DOHH2 (cell line): ENCODE measurements at regions not wholly inside any gene's neighbourhood (a gene's known extent, or its start where the extent isn't known, plus 50 kb on each side); places are given as distances from the start of the nearest gene placed in this dataset.

Experiments used
- H3F3A ChIP-seq: fragments of 200-600 bp; sonication (generic), shearing (Covaris generic); 2 replicates; pipeline ENCODE4 v1.6.0; 2016; ENCODE audit warnings: antibody characterized with exemption, mild to moderate bottlenecking; ENCODE audit not compliant: control insufficient read depth, insufficient read depth
- H3K27ac ChIP-seq: fragments of 200-600 bp; sonication (generic); 2 replicates; pipeline ENCODE4 v1.5.1; 2014; ENCODE audit warnings: low read depth, mild to moderate bottlenecking, low read length, moderate library complexity
- H3K27me3 ChIP-seq: fragments of 200-600 bp; sonication (generic); 2 replicates; pipeline ENCODE4 v1.6.1; 2014; ENCODE audit warnings: mild to moderate bottlenecking, low read length, mixed read lengths; ENCODE audit not compliant: control insufficient read depth
- H3K36me3 ChIP-seq: fragments of 200-600 bp; sonication (generic); 2 replicates; pipeline ENCODE4 v1.6.1; 2014; ENCODE audit warnings: mild to moderate bottlenecking, low read length, moderate library complexity, mixed read lengths; ENCODE audit not compliant: control insufficient read depth
- H3K4me1 ChIP-seq: fragments of 200-600 bp; sonication (generic); 2 replicates; pipeline ENCODE4 v1.6.1; 2014; ENCODE audit warnings: mild to moderate bottlenecking, low read length, mixed read lengths; ENCODE audit not compliant: control insufficient read depth
- H3K4me2 ChIP-seq: fragments of 200-600 bp; sonication (generic); 2 replicates; pipeline ENCODE4 v1.6.0; 2014; ENCODE audit warnings: mild to moderate bottlenecking, low read length, moderate library complexity
- H3K4me3 ChIP-seq: fragments of 200-600 bp; sonication (generic); 2 replicates; pipeline ENCODE4 v1.5.1; 2014; ENCODE audit warnings: mild to moderate bottlenecking, low read length, mixed read lengths
- H3K79me2 ChIP-seq: fragments of 200-600 bp; sonication (generic); 2 replicates; pipeline ENCODE4 v1.6.1; 2014; ENCODE audit warnings: mild to moderate bottlenecking, low read length, mixed read lengths; ENCODE audit not compliant: control insufficient read depth
- H3K9me2 ChIP-seq: fragments of 200-600 bp; sonication (generic); replicated peaks from 2 replicates; pipeline ENCODE4 v1.6.1; 2014; ENCODE audit warnings: mild to moderate bottlenecking, low read length, mixed read lengths; ENCODE audit not compliant: control insufficient read depth
- H3K9me3 ChIP-seq: fragments of 200-600 bp; sonication (generic); 2 replicates; pipeline ENCODE4 v1.6.1; 2014; ENCODE audit warnings: antibody characterized with exemption, low read length, mixed read lengths; ENCODE audit not compliant: control insufficient read depth, insufficient read depth
- H4K20me1 ChIP-seq: fragments of 200-600 bp; sonication (generic); 2 replicates; pipeline ENCODE4 v1.6.0; 2014; ENCODE audit warnings: low read depth, mild to moderate bottlenecking, antibody characterized with exemption, low read length, moderate library complexity; ENCODE audit not compliant: control insufficient read depth, insufficient read depth
- CTCF ChIP-seq: fragments of 200-600 bp; sonication (generic); IDR thresholded peaks from one replicate; pipeline ENCODE4 v1.5.1; 2014; ENCODE audit warnings: antibody characterized with exemption, mild to moderate bottlenecking, low read depth, low read length; ENCODE audit not compliant: poor library complexity, severe bottlenecking
- EZH2phosphoT487 ChIP-seq: fragments of 200-600 bp; sonication (generic); IDR thresholded peaks from 2 replicates; pipeline ENCODE4 v1.6.1; 2017; ENCODE audit warnings: borderline replicate concordance, mild to moderate bottlenecking, antibody characterized with exemption, low read length, moderate library complexity, mixed read lengths

GRCh38 chr12:102735104-102735503 is 181.9 kb downstream of the PAH start:
- Histone ChIP-seq H3K4me3 (no peak overlapping the region), H3F3A (no peaks in the 10 kb centered on the region), H3K9me2 (no peaks in the 10 kb centered on the region), H3K79me2 (no peaks in the 10 kb centered on the region), H3K4me1 (no peaks in the 10 kb centered on the region), H3K27me3 (no peaks in the 10 kb centered on the region), H3K27ac (no peak overlapping the region), H3K9me3 (no peaks in the 10 kb centered on the region), H3K36me3 (no peaks in the 10 kb centered on the region), H4K20me1 (no peaks in the 10 kb centered on the region), H3K4me2 (no peak overlapping the region)
- no peak for TF ChIP-seq CTCF
- TF ChIP-seq EZH2phosphoT487: no peak

GRCh38 chr12:102730996-102731395 is 186.0 kb downstream of the PAH start:
- H3K36me3 ChIP-seq: no peaks in the 10 kb centered on the region
- no peak overlapping the region for H3K27ac ChIP-seq
- TF ChIP-seq EZH2phosphoT487 (no peak), CTCF (no peak)
- no peak overlapping the region for H3K4me2 ChIP-seq
- H3K27me3 ChIP-seq: no peaks in the 10 kb centered on the region
- H3K4me1 ChIP-seq: no peaks in the 10 kb centered on the region
- H4K20me1 ChIP-seq: no peaks in the 10 kb centered on the region
- no peaks in the 10 kb centered on the region for H3K9me2 ChIP-seq
- H3K4me3 ChIP-seq: no peak overlapping the region
- H3F3A ChIP-seq: no peaks in the 10 kb centered on the region
- no peaks in the 10 kb centered on the region for H3K9me3 ChIP-seq
- no peaks in the 10 kb centered on the region for H3K79me2 ChIP-seq

- Histone ChIP-seq H3K36me3 (no peaks in the 10 kb centered on the region), H3K27ac (no peak overlapping the region), H3K9me3 (no peaks in the 10 kb centered on the region), H3K4me1 (no peaks in the 10 kb centered on the region), H3K4me2 (no peak overlapping the region), H3K27me3 (no peaks in the 10 kb centered on the region), H3K79me2 (no peaks in the 10 kb centered on the region), H3K9me2 (no peaks in the 10 kb centered on the region), H4K20me1 (no peaks in the 10 kb centered on the region), H3F3A (no peaks in the 10 kb centered on the region), H3K4me3 (no peak overlapping the region)
- TF ChIP-seq EZH2phosphoT487 (no peak), CTCF (no peak)
Observed at GRCh38 chr12:102728506-102729242, 188.4 kb downstream of the PAH start.

GRCh38 chr12:102726686-102727085 is 190.4 kb downstream of the PAH start:
- H3K4me2 ChIP-seq: no peak overlapping the region
- H3K27ac ChIP-seq: no peak overlapping the region
- no peak overlapping the region for H3K4me3 ChIP-seq

More at GRCh38 chr12:102726686-102727085, 190.4 kb downstream of the PAH start:
- no peaks in the 10 kb centered on the region for H3K36me3 ChIP-seq
- no peaks in the 10 kb centered on the region for H3K9me3 ChIP-seq
- no peaks in the 10 kb centered on the region for H4K20me1 ChIP-seq
- H3K27me3 ChIP-seq: no peaks in the 10 kb centered on the region
- no peaks in the 10 kb centered on the region for H3K4me1 ChIP-seq
- H3K79me2 ChIP-seq: no peaks in the 10 kb centered on the region
- no peaks in the 10 kb centered on the region for H3K9me2 ChIP-seq
- TF ChIP-seq CTCF (no peak), EZH2phosphoT487 (no peak)
- no peaks in the 10 kb centered on the region for H3F3A ChIP-seq
